B cell (primary cell): ENCODE measurements at regions not wholly inside any gene's neighbourhood (a gene's known extent, or its start where the extent isn't known, plus 50 kb on each side); places are given as distances from the start of the nearest gene placed in this dataset.

ENCODE experiments used
- ATAC-seq: fragments of 200-7000 bp; cut with Tn5 transposase; one replicate; pipeline ENCODE4 v1.10.0; 2021; ENCODE audit warnings: low read depth, mild to moderate bottlenecking, moderate number of reproducible peaks, moderate library complexity
- CTCF ChIA-PET: fragments of 350-600 bp; sonication (Branson Sonifier 250); formaldehyde crosslinking; loops from one replicate; lab custom pipeline; 2021; ENCODE audit warnings: antibody characterized with exemption, inconsistent platforms; lab: Charles Lee
- POLR2A ChIA-PET: fragments of 350-600 bp; sonication (Branson Sonifier 250); formaldehyde crosslinking; loops from one replicate; lab custom pipeline; 2021; ENCODE audit warnings: antibody characterized with exemption; lab: Charles Lee
- DNase-seq: peaks from one replicate; pipeline ENCODE4 v3.0.0; 2013
- H2AFZ ChIP-seq: 2 replicates; pipeline ENCODE4 v1.6.1; 2012; ENCODE audit warnings: mild to moderate bottlenecking, low read depth, low read length; ENCODE audit not compliant: insufficient read depth, poor library complexity, severe bottlenecking
- H3K27ac ChIP-seq, 2 donors: 1 replicate in 1 of 2; 2 replicates in 1 of 2; pipeline ENCODE4 v1.5.1; 2012 to 2013; ENCODE audit warnings: low read length in 2 of 2, mild to moderate bottlenecking in 2 of 2, moderate library complexity in 1 of 2
- H3K27me3 ChIP-seq, 4 experiments: fragments of 200-600 bp in 1 of 4; sonication (generic) in 1 of 4; replicated peaks in 1 of 4; 1 replicate in 2 of 4; 2 replicates in 2 of 4; pipeline versions ENCODE4 v1.6.1 to v1.7.0; 2013 to 2016; ENCODE audit warnings: low read length in 3 of 4, mild to moderate bottlenecking in 2 of 4, mixed read lengths in 1 of 4, moderate library complexity in 1 of 4; ENCODE audit not compliant: insufficient read depth in 4 of 4, control insufficient read depth in 3 of 4; ENCODE audit errors: control extremely low read depth in 1 of 4
- H3K36me3 ChIP-seq, 2 experiments: replicated peaks in 1 of 2; 1 replicate in 1 of 2; 2 replicates in 1 of 2; pipeline versions ENCODE4 v1.6.1 to v1.7.1; 2013; ENCODE audit warnings: low read length in 1 of 2; ENCODE audit not compliant: insufficient read depth in 2 of 2, control insufficient read depth in 1 of 2; ENCODE audit errors: control extremely low read depth in 1 of 2, extremely low read depth in 1 of 2
- H3K4me1 ChIP-seq, 2 donors: fragments of 200-600 bp in 1 of 2; sonication (generic) in 1 of 2; 1 replicate in 1 of 2; 2 replicates in 1 of 2; pipeline versions ENCODE4 v1.5.1 to v1.6.1; 2013 to 2017; ENCODE audit warnings: low read length in 2 of 2; ENCODE audit not compliant: control insufficient read depth in 2 of 2, insufficient read depth in 2 of 2
- H3K4me2 ChIP-seq: replicated peaks from 2 replicates; pipeline ENCODE3; 2012; ENCODE audit warnings: mild to moderate bottlenecking, low read depth, low read length; ENCODE audit not compliant: poor library complexity, severe bottlenecking
- H3K4me3 ChIP-seq, 5 experiments: fragments of 200-600 bp in 1 of 5; sonication (generic) in 1 of 5; 1 replicate in 3 of 5; 2 replicates in 2 of 5; pipeline versions ENCODE4 v1.5.1 to v1.7.0; 2011 to 2016; ENCODE audit warnings: low read length in 4 of 5, mild to moderate bottlenecking in 4 of 5, low read depth in 2 of 5, control low read depth in 1 of 5, moderate library complexity in 1 of 5; ENCODE audit not compliant: insufficient read depth in 1 of 5; ENCODE audit errors: control extremely low read depth in 1 of 5, extremely low read depth in 1 of 5
- H3K79me2 ChIP-seq: fragments of 200-600 bp; sonication (generic); one replicate; pipeline ENCODE4 v1.6.0; 2016; ENCODE audit warnings: low read length; ENCODE audit not compliant: control insufficient read depth, insufficient read depth
- H3K9ac ChIP-seq: fragments of 200-600 bp; sonication (generic); 2 replicates; pipeline ENCODE4 v1.6.1; 2017; ENCODE audit warnings: mild to moderate bottlenecking, low read length, moderate library complexity
- H3K9me3 ChIP-seq, 3 donors: one replicate each; pipeline versions ENCODE4 v1.6.1 to v1.7.1; 2013; ENCODE audit warnings: low read length in 2 of 3; ENCODE audit not compliant: control insufficient read depth in 2 of 3, insufficient read depth in 1 of 3; ENCODE audit errors: control extremely low read depth in 1 of 3
- H4K20me1 ChIP-seq: 2 replicates; pipeline ENCODE4 v1.6.0; 2012; ENCODE audit warnings: mild to moderate bottlenecking, low read length; ENCODE audit not compliant: insufficient read depth, control insufficient read depth, poor library complexity, severe bottlenecking
- H3K27ac Mint-ChIP-seq: one replicate; pipeline ENCODE4 v1.8.0; 2021; ENCODE audit warnings: mixed read lengths
- H3K27me3 Mint-ChIP-seq: one replicate; pipeline ENCODE4 v1.8.0; 2021; ENCODE audit warnings: mixed read lengths
- H3K4me1 Mint-ChIP-seq: one replicate; pipeline ENCODE4 v1.8.0; 2021; ENCODE audit warnings: mixed read lengths
- H3K4me3 Mint-ChIP-seq: one replicate; pipeline ENCODE4 v1.8.0; 2021; ENCODE audit warnings: mixed read lengths
- H3K9me3 Mint-ChIP-seq: one replicate; pipeline ENCODE4 v1.8.0; 2022; ENCODE audit warnings: mixed read lengths; ENCODE audit not compliant: insufficient read depth
- CTCF ChIP-seq: fragments of 200-600 bp; IDR thresholded peaks from one replicate; pipeline ENCODE4 v1.8.0; 2022; ENCODE audit warnings: antibody characterized with exemption, mild to moderate bottlenecking
- EZH2 ChIP-seq: IDR thresholded peaks from 2 replicates; pipeline ENCODE4 v1.6.1; 2012; ENCODE audit warnings: borderline replicate concordance, low read depth, mild to moderate bottlenecking, moderate library complexity, low read length; ENCODE audit not compliant: insufficient read depth, poor library complexity, severe bottlenecking
- WGBS: methylation state at CpG from one replicate; pipeline ENCODE4 v1.1.5; 2013; ENCODE audit warnings: missing lambda C conversion rate; ENCODE audit not compliant: insufficient coverage; 5-methylcytosine and 5-hydroxymethylcytosine counted together
- intact Hi-C: fragments of 100-400 bp; cut with micrococcal nuclease; formaldehyde crosslinking; loops from one replicate; pipeline ENCODE4 v1.10.0; 2022

GRCh38 chr1:56193656-56194055, 385.7 kb downstream of the PLPP3 start:
- no peak for DNase-seq
- Histone ChIP-seq H2AFZ (no peak overlapping the region), H3K27ac (no peak overlapping the region), H3K4me3 (no peak overlapping the region), H3K4me2 (no peak overlapping the region), H3K4me1 (no peaks in the 10 kb centered on the region), H3K79me2 (no peaks in the 10 kb centered on the region), H3K27me3 (peaks cover 0 to 3% (median 0%) of the 10 kb centered on the region in 4 experiments), H3K36me3 (no peaks in the 10 kb centered on the region), H3K9ac (no peak overlapping the region), H3K9me3 (no peaks in the 10 kb centered on the region), H4K20me1 (no peaks in the 10 kb centered on the region)
- CTCF ChIA-PET: no interaction called here
- 60% methylated on average over 1 of the region's 1 CpG for WGBS
- peaks cover 10% of the 10 kb centered on the region for H3K27me3 Mint-ChIP-seq
- intact Hi-C loops: no loop called here
- H3K27ac Mint-ChIP-seq: no peak overlapping the region
- TF ChIP-seq EZH2 (no peak), CTCF (no peak)
- POLR2A ChIA-PET: no interaction called here
- no peak overlapping the region for H3K4me3 Mint-ChIP-seq
- no peaks in the 10 kb centered on the region for H3K9me3 Mint-ChIP-seq
- ATAC-seq: no peak
- H3K4me1 Mint-ChIP-seq: no peaks in the 10 kb centered on the region

DNA sequence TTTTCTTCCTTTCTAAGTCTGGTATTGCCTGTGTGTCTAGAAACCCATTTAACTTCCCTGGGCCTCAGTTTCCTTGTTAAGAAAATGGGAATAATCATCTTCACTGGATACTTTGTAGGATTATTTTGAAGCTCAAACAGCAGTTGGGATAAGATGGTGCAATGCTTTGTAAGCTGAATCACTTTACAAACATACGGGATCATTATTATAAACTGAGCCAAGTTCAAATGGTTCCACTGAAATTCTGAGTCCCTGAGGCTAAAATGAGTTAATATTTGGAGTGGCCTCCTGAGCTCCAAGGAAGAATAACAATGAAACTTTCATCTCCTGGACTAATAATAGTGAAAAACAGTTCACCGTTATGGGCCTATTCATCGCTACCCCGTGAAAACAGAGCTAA, 388.0 kb downstream of the PLPP3 start:
- Histone ChIP-seq H3K4me1 (no peaks in the 10 kb centered on the region), H3K27ac (no peak overlapping the region), H3K9me3 (no peaks in the 10 kb centered on the region), H3K4me2 (no peak overlapping the region), H2AFZ (no peak overlapping the region), H3K27me3 (peaks cover 0 to 3% (median 0%) of the 10 kb centered on the region in 4 experiments), H3K36me3 (no peaks in the 10 kb centered on the region), H3K4me3 (no peak overlapping the region), H3K9ac (no peak overlapping the region), H4K20me1 (no peaks in the 10 kb centered on the region), H3K79me2 (no peaks in the 10 kb centered on the region)
- ChIA-PET CTCF (no interaction called here), POLR2A (no interaction called here)
- 96% methylated on average over 3 of the region's 4 CpGs for WGBS
- no peaks in the 10 kb centered on the region for H3K9me3 Mint-ChIP-seq
- peaks cover 10% of the 10 kb centered on the region for H3K27me3 Mint-ChIP-seq
- H3K4me3 Mint-ChIP-seq: no peak overlapping the region
- no peak for DNase-seq
- TF ChIP-seq EZH2: no peak
- no peak overlapping the region for H3K27ac Mint-ChIP-seq
- intact Hi-C loops: no loop called here
- no peaks in the 10 kb centered on the region for H3K4me1 Mint-ChIP-seq
- ATAC-seq: no peak
